HEK293 (cell line): ENCODE measurements at regions not wholly inside any gene's neighbourhood (a gene's known extent, or its start where the extent isn't known, plus 50 kb on each side); places are given as distances from the start of the nearest gene placed in this dataset.

Source experiments
- HOXA7 ChIP-seq: sonication (generic); formaldehyde crosslinking; IDR thresholded peaks from 2 replicates; pipeline ENCODE4 v1.8.1; 2022; ENCODE audit warnings: missing genetic modification reagents, borderline replicate concordance
- ZBTB10 ChIP-seq: fragments of 450-650 bp; formaldehyde crosslinking; IDR thresholded peaks from 2 replicates; pipeline ENCODE4 v1.5.1; 2016; ENCODE audit warnings: missing biosample characterization, missing genetic modification characterization
- ZNF266 ChIP-seq: fragments of 450-650 bp; formaldehyde crosslinking; IDR thresholded peaks from 2 replicates; pipeline ENCODE4 v1.5.1; 2016; ENCODE audit warnings: missing biosample characterization, missing genetic modification characterization, low read depth
- ZNF302 ChIP-seq: fragments of 450-650 bp; formaldehyde crosslinking; IDR thresholded peaks from 2 replicates; pipeline ENCODE4 v1.5.1; 2016; ENCODE audit warnings: missing biosample characterization, missing genetic modification characterization, low read depth
- ZNF341 ChIP-seq: fragments of 450-650 bp; formaldehyde crosslinking; IDR thresholded peaks from 2 replicates; pipeline ENCODE4; 2016; ENCODE audit warnings: low read depth, missing biosample characterization, missing genetic modification characterization
- ZNF76 ChIP-seq: fragments of 450-650 bp; formaldehyde crosslinking; IDR thresholded peaks from 2 replicates; pipeline ENCODE4; 2016; ENCODE audit warnings: low read depth, missing biosample characterization, missing genetic modification characterization, borderline replicate concordance
- TF ChIP-seq, protein P1 (sequence below): fragments of 450-650 bp; formaldehyde crosslinking; IDR thresholded peaks from 2 replicates; pipeline ENCODE4 v1.5.1; 2016; ENCODE audit warnings: missing biosample characterization, missing genetic modification characterization

DNA sequence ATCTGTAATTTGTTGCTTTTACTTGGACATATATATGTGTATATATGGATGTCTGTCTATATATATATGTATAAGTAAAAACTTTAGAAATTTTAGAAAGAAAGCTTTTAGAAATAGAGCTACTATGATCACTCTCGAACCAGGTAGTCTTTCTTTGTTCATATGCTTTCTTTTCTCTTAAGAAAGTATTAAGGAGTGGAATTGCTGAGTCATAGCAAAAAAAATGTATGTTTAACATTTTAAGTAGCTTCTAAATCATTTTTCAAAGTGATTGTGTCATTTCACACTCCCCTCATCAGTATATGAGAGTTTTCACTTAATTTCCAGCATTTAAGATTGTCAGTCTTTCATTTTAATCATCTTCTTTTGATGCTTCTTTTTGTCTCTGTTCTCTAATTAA lies 447.9 kb upstream of the TECRL start:
- TF ChIP-seq, protein P1, sequence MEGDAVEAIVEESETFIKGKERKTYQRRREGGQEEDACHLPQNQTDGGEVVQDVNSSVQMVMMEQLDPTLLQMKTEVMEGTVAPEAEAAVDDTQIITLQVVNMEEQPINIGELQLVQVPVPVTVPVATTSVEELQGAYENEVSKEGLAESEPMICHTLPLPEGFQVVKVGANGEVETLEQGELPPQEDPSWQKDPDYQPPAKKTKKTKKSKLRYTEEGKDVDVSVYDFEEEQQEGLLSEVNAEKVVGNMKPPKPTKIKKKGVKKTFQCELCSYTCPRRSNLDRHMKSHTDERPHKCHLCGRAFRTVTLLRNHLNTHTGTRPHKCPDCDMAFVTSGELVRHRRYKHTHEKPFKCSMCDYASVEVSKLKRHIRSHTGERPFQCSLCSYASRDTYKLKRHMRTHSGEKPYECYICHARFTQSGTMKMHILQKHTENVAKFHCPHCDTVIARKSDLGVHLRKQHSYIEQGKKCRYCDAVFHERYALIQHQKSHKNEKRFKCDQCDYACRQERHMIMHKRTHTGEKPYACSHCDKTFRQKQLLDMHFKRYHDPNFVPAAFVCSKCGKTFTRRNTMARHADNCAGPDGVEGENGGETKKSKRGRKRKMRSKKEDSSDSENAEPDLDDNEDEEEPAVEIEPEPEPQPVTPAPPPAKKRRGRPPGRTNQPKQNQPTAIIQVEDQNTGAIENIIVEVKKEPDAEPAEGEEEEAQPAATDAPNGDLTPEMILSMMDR: no peak
- TF ChIP-seq HOXA7 (CRISPR knock-in tag) (no peak), ZNF302 (tag by site-specific recombination) (no peak), ZNF266 (tag by site-specific recombination) (no peak), ZNF76 (tag by site-specific recombination) (no peak), ZNF341 (tag by site-specific recombination) (no peak), ZBTB10 (tag by site-specific recombination) (no peak)
